ENCODE measurements at regions not wholly inside any gene's neighbourhood (a gene's known extent, or its start where the extent isn't known, plus 50 kb on each side); places are given as distances from the start of the nearest gene placed in this dataset.

DNA sequence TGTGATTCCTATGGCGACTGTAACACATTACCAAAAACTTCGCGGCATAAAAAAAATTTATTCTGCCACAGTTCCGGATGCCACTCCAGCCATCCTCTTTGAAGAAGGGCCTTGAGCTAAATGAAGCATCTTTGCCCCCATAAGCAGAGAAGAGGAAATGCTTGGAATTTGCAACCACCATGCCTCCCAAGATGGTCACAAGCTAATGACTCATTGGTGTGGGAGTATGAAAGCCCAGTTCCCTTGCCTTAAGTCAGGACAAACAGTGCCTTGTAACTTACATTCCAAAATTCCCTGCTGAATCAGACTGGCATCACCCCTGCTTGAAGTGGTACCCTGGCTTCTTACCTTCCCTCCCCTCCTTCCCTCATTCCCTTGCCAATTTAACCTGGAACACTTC is 1077.4 kb downstream of the EPHA3 start:
- TF ChIP-seq CTCF (IDR thresholded peaks at IDR 0.05; ENCODE audit: poor library complexity) (no peak), EZH2phosphoT487 (IDR thresholded peaks at IDR 0.05; ENCODE audit: low read depth, severe bottlenecking, unreplicated experiment) (no peak), EZH2 (IDR thresholded peaks at IDR 0.05; ENCODE audit: borderline replicate concordance) (no peak)

Measured in hepatocyte (in vitro differentiated cells).